Neural progenitor cell (in vitro differentiated cells): ENCODE measurements at regions not wholly inside any gene's neighbourhood (a gene's known extent, or its start where the extent isn't known, plus 50 kb on each side); places are given as distances from the start of the nearest gene placed in this dataset.

ENCODE experiments used
- EZH2 ChIP-seq: fragments of 200-600 bp; sonication (generic); IDR thresholded peaks from 2 replicates; pipeline ENCODE4 v1.6.1; 2017; ENCODE audit warnings: antibody characterized with exemption, mild to moderate bottlenecking, moderate library complexity
- TF ChIP-seq, protein P1 (sequence below): fragments of 200-600 bp; sonication (generic); IDR thresholded peaks from 2 replicates; pipeline ENCODE4 v1.5.1; 2017; ENCODE audit warnings: antibody characterized with exemption, mild to moderate bottlenecking

GRCh38 chr9:25990376-25990775 lies 312.1 kb upstream of the TUSC1 start:
- TF ChIP-seq, protein P1, sequence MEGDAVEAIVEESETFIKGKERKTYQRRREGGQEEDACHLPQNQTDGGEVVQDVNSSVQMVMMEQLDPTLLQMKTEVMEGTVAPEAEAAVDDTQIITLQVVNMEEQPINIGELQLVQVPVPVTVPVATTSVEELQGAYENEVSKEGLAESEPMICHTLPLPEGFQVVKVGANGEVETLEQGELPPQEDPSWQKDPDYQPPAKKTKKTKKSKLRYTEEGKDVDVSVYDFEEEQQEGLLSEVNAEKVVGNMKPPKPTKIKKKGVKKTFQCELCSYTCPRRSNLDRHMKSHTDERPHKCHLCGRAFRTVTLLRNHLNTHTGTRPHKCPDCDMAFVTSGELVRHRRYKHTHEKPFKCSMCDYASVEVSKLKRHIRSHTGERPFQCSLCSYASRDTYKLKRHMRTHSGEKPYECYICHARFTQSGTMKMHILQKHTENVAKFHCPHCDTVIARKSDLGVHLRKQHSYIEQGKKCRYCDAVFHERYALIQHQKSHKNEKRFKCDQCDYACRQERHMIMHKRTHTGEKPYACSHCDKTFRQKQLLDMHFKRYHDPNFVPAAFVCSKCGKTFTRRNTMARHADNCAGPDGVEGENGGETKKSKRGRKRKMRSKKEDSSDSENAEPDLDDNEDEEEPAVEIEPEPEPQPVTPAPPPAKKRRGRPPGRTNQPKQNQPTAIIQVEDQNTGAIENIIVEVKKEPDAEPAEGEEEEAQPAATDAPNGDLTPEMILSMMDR, result no peak
- no peak for TF ChIP-seq EZH2
